Inflammatory macrophage treated with lipopolysaccharide for 1 hour (primary cell): ENCODE measurements at regions not wholly inside any gene's neighbourhood (a gene's known extent, or its start where the extent isn't known, plus 50 kb on each side); places are given as distances from the start of the nearest gene placed in this dataset.
"Not testable (repeated sequence)": the region's sequence is repeated elsewhere in the genome, so short reads cannot be mapped to it uniquely, and the experiment has no call there.

Source experiments
- DNase-seq, 2 donors: peaks; one replicate each; pipeline ENCODE4 v3.0.0-alpha.2; 2020 to 2022

DNA sequence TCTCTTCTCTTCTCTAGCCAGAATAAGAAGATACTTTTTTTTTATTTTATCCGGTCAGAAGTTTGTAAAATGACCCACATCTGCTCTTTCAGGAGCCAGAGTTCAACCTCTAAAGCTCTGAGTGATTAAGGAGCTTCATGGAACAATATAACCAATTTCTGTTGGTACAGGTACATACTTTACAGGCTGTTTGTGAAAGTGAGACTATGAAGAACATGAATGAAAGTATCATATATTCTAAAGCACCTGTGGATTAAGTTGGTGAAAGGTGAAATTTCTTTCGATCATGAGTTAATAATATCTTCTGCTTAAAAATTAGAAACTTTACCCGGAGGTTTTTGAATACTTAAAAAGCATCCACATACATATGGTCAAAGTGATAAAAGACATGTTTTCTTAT is 65.2 kb downstream of the DMRT2 start:
- DNase-seq, result no peak

DNA sequence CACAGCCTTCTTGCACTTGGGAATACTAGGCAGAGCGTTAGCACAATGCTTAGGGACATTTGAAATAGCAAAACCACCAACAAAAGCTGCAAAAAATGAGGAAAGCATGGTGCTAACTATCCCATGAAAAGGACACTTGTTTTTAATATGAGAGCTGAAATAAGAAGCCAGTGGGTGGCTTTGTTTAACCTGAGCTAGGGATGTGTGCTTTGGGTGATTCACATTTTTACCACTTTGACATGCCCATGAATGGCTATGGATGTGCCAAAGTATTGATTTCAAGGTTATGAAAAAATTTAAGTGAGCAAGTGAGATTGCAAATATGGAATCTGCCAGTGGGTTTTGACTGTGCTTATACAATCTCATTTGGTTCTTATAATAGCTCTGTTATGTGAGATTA is 67.3 kb downstream of the DMRT2 start:
- DNase-seq, result no peak

DNA sequence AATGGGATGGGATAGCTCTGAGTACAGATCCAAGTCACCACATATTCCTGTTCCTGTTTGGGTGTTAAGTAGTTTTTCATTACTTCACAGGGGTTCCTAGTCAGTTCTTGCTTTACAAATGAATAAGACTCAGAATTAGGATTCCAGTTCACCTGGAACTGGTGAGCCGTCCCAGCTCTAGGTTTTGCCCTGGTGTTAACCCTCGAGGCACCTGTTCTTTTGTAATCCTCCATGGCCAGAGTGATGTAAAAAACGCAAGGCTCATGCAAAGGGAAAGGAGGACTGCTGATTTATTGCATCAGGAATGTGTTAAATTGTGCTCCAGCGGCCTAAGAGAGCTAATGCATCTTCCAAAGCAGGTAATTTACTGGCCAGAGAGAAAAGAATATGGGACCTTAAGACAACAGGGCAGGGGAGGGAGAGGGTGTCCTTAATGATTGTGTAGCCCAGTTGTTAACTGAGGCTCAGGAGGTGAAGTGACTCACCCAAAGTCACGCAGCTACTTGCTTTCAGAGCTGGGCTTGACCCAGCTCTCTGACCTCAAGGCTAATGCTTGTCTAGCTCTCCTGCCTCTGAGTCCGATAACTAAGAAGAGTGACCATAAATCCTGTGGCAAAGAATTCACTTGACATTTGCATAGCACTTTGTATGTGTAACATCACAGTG is 70.5 kb downstream of the DMRT2 start:
- DNase-seq, result no peak

DNA sequence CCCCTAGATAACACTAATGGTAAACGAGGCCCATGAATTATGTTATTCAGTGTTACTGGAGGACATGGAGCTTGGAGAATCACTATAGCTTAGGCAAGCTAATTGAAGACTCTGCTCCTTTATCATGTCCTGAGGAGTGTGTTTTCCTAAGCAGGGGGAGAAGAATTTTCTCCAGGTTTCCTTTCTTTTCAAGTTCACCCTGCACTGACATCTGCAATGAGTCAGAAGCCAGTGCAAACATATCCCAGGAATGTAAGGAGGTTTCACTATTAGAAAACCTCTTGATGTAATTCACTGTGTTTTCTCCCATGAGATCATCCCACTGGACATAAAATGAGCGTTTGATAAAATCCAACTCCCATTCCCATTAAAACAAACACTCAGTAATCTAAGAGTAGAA is 75.6 kb downstream of the DMRT2 start:
- no peak for DNase-seq

DNA sequence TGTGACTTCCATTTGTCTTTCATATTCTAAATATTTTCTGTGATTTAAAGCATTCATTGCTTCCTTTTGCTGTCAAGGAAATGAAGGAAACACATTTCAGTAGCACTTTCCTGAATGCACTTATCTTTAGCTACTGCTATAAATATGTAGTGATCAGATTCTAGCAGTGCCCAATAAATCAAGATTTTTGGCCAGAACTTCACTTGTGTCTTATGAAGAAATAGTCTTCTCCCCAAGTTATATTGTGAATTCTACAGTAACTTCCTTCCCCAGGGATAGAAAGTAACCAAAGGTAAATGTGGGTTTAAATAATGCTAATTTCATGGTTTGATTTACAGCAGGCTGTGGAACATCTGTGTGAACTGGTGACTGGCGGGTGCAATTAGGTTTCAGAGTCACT is 77.9 kb downstream of the DMRT2 start:
- DNase-seq, result no peak

DNA sequence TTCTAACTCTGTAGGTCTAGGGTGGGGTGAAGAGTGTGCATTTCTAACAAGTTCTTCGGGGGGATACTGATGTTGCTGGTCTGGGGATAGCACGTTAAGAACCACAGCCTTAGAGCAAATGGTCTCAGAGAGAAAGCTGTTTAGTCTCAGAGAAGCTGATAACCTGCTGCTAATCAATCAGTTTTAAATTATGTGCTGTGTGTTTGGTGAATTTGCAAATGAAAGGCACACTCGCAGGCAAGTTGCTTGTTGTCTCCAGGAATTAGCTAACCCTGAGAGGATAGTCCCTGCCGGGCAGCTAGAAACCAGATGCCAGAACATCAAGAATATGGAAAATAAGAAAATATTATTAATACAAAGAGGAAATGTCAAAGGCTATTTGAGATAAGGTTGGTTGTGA is 79.2 kb downstream of the DMRT2 start:
- no peak for DNase-seq

DNA sequence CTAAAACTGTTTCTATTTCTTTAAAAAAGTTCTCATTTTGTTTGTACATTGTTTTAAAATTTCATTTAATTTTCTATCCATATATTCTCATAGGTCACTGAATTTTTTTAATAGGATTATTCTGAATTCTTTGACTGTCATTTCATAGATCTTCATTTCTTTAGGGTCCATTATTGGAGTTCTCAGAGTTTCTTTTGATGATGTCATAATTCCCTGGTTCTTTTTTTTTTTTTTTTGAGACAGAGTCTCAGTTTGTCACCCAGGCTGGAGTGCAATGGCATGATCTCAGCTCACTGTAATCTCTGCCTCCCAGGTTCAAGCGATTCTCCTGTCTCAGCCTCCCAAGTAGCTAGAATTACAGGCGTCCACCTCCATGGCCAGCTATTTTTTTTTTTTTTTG is 89.9 kb downstream of the DMRT2 start:
- no peak for DNase-seq

DNA sequence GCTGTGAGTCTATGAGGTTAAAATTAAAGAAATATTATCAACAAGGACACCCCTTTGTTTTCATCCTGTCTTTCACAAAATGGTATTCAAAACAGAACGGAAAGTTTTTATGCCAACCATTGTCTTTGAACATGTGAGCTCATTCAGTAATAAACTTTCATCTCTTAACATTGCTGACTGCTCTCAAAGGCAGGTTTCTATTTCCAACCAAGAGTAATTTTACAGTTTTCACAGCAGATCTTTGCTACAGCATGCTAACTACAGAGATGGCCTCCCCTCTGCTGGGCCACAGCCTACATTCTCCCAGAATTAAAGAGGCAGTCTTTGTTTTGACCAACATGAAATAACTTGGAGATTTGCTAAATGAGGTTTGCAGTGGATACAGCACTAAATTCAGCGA is 101.5 kb downstream of the DMRT2 start:
- no peak for DNase-seq

DNA sequence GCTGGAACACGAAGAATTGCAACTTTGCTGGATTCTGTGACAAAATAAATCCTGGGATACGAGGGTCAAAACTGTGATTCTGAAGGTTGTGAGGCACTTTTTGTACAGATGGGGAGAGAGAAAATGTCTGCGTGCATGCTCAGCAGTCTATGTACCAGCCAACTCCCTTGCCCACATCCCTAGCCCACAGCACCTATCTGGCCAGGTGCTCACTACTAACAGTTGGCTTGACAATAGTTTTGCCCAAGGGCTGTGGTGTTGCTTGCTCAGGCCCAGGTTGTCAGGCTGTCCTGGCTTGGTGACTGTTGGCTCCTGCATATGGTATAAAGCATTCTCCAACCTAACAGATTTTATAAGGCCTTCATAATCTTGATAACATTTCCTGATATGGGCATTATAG is 102.0 kb downstream of the DMRT2 start:
- DNase-seq, result no peak

DNA sequence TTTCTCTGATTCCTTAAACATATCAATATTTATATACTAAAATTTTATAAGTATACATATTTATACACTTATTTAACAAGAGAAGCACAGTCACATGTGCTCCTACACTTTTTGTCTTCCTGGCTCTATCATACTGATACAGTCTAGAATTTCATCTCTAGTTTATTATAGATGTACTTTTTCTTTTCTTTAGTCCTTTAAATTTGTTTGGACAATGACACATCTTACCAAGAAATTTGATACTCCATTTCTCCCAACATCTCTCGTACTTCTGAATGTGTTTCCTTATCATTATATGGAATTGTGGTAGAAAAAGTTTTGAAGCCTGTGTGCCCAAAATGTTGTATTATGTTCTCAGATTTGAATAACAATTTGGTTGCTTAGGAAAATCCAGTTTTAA is 104.6 kb downstream of the DMRT2 start:
- DNase-seq, result no peak

DNA sequence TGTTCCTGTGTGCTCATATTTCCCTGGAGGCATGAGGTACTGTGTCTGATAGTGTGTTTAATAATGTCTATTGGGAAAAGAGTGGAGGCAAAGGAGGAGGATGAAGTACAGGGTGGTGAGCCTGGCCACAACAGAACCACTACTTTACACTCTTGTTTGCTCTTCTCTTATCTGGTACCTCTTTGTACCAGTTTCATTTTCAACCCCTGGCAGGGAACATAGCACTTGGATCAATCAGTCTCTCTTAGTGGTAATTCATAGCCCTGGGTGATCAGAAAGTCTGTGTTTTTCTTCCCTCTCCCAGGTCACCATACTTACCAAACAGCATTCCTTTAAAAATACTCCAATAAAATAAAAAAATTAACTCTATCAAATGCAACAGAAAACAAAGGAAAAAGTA is 105.4 kb downstream of the DMRT2 start:
- DNase-seq, result no peak

DNA sequence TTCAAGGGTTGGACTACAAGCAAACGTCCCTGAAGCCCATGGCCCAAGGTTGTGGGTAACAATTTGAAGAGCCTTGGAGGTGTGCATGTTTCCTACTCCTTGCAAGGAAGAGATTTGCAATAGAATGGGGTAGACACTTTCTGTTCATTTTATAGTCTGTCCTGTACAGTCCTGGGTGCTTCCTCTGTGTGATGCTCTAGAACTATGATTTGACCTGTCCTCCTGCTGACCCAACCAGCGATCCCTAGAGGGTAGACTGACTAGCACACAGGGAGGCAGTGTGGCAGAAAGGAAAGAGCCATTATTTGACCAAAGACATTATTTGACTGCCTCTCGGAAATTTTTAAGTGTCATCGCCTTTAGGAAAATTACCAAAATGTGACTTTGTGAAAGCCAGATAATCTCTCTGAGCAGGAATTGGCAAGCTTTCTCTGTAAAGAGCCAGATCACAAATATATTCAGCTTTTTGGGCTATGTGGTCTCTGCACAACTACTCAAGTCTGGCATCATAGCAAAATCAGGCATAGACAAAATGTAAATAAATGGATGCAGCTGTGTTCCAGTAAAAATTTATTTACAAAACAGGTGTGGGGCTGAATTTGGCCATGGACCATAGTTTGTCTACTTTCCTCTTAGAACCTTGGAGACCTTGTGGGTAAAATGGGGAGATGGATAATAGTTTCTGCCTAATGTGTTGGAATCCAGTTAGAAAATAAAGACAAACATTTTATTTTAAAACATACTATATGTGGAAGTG is 106.8 kb downstream of the DMRT2 start:
- no peak for DNase-seq

DNA sequence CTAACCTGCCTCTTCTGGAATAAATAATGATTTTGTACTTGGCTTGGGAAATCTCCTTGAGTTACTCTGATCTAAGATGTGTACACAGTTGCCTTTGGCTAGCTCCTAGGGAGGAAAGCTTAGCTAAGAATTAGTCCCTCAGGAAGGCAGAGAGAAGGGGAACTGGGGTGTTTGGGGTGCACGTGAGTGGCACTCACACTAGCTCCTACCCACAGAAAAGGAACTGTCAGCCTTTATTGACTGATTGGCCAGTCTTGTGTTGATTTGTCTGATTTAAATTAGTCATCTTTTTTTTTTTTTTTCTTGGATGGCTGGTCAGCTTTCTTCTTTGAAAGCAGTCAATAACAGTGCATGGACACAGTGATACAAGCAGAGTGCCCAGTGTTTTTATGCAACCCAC is 107.7 kb downstream of the DMRT2 start:
- no peak for DNase-seq

DNA sequence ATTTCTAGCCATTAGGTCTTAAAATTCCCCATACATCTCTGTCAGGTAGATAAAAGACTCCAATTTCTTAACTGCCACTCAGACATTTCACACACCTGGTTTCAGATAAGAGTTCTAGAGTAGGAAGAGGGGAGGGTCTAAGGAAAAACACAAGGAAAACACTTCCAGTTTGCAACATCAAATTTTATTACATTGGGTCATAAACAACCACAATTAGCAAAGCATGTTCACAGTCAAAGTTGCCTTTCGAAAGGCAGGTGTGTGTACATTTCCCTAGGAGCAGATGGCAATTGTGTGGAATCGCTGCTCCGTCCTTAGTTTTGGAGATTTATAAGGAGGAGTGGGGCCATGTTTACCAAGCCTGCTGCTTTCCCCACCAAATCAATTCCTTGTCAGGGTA is 120.8 kb downstream of the DMRT2 start:
- DNase-seq, result no peak

DNA sequence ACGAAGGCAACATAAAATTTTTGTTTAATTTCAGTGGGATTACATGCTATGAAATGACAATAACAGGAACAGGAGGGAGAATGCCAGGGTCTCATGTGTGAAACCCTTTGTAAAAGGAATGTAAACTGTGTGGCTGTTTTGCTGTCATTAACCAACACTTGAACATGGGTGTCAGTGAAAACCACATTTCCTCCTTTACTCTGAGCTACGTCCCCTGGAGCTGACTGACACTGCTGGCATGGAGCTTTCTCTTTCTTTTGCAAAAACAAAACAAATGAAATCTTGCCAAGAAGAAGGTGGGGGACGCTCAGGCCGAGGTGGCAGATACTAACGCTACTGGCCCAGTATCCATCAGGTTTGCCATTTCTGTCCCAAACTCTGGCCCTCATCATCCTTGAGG is 121.4 kb downstream of the DMRT2 start:
- no peak for DNase-seq

DNA sequence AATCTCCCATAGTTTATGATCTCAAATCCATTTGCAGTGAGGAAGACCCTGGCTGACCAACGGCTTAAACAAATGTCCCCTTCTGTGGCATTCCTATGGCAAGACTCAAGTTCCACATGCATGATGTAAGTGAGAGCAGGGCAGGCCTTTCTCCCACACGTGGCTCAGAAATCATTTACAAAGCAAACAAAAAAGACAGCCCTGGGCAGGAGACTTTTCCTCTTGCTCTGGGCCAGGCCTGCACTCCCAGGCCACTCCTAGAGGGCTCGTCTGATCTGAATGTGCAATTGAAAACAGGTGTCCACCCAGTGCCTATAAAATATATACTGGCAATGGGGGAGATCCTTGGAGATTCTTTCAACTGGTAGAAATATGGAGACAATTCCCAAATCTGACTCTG is 123.1 kb downstream of the DMRT2 start:
- DNase-seq, result no peak

DNA sequence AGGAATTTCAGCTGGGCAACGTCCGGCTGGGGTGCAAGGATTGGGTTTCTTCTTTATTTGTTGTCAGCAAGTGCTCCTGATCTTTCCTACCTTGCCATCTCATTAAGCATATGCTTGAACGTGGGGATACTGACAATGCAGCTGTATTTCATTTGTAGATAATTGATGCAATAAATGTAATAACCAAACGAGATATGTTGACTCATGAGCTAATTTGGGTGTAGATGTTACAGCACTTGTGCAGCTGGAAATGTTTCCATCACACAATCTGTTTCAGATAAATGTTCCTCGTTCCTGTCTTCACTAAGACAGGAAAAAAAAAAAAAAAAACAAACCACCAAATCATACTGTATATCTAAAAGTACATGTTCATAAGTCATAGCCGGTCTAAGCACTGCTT is 123.8 kb downstream of the DMRT2 start:
- DNase-seq, result no peak

DNA sequence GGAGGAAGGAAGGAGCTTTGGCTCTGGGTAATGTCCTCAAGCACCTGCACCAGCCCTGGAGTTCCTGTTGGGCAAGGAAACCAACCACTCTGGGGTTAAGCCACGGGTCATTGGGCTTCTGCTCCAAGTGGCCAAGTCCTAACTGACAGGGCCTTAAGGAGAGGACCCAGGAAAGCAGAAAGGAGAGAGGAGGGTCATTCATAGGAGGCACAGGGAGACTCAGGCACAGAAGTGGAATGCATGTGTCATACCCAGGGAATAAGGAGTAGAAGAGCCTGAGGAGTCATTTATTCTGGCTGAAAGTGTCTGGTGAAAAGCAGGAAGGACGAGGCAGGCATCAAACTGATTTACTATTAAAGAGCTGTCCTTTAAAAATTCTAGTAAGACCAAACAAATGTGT is 129.2 kb downstream of the DMRT2 start:
- no peak for DNase-seq

DNA sequence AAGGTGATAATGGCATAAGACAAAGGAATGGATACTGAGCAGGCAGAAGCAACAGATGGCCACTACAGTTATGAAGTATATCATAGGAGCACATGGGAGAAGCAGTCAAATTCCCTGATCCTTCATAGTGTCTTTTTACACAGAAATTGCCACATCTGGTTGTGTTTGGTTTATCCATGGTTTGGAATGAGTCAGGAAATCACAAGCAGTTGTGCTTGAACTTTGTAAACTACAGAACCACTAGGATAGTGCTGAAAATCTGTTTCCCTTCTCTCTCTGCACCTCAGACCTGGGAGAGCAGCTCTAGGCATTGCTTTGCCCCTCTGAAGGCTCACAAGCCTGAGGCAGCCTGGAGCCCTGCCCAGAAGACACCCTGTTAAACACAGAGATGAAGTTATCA is 134.0 kb downstream of the DMRT2 start:
- no peak for DNase-seq

DNA sequence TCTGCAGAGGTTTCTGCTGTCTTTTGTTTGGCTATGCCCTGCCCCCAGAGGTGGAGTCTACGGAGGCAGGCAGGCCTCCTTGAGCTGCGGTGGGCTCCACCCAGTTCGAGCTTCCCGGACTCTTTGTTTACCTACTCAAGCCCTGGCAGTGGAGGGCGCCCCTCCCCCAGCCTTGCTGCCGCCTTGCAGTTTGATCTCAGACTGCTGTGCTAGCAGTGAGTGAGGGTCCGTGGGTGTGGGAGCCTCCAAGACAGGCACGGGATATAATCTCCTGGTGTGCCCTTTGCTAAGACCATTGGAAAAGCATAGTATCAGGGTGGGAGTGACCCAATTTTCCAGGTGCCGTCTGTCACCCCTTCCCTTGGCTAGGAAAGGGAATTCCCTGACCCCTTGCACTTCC is 137.0 kb downstream of the DMRT2 start:
- DNase-seq, result not testable (repeated sequence)

DNA sequence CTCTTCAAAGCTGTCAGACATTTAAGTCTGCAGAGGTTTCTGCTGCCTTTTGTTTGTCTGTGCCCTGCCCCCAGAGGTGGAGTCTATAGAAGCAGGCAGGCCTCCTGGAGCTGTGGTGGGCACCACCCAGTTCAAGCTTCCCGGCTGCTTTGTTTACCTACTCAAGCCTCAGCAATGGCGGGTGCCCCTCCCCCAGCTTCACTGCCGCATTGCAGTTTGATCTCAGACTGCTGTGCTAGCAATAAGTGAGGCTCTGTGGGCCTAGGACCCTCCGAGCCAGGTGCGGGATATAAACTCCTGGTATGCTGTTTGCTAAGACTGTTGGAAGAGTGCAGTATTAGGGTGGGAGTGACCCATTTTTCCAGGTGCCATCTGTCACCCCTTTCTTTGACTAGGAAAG is 145.5 kb downstream of the DMRT2 start:
- not testable (repeated sequence) for DNase-seq

DNA sequence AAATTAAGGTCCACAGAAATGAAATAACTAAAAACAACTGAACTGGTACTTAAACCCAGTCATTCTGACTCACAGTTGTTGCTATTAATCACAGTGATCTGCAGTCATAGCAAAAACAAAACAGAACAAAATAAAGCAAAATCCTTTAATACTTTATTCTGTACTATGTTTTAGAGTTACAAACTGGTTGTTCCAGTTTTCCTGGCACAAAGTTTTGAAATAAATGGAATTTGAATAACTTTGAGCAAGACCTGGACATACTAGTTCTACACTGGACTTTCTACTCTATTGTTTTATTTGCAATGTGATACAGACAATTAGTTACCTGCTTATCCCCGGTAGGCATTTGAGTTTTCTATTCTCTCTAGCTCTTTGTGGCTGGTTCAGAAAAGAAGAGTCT is 147.9 kb downstream of the DMRT2 start:
- DNase-seq, result no peak

DNA sequence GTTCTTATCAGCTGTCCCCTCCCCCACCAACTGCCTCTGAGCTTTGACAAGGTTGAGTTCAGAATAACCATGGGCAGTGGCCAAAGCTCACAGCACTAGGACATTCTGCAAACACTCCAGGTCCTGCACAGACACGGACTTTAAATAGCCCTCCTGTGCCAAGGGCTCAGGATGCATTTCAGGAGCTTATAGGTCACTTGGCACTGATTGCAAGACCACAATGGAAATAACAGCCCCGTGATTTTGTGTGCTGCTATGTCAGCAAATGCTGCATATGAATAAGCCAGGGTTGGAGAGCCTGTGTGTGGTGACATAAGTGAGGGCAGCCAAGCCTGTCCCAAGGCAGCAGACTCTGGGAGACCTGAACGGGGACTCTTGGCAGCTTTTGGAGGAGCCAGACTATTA is 150.7 kb downstream of the DMRT2 start:
- no peak for DNase-seq

DNA sequence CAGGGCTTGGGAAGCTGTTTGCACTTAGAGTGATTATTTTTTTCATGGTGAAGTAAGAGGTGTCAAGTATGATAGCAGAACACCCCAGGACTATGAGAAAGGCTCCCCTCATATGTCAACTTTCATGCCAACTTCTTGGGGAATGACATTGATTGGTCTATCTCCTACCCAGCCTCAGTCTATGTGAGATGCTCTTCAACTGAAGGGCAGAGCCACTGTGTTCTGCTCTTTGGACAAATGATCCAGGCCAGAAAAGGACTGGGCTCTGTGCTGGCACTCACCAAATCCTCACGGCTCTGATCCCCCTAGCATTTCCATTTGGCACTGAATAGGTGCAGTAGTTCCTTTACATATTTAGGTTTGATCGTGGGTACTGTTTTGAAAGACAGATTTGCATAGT is 151.1 kb downstream of the DMRT2 start:
- DNase-seq, result no peak

DNA sequence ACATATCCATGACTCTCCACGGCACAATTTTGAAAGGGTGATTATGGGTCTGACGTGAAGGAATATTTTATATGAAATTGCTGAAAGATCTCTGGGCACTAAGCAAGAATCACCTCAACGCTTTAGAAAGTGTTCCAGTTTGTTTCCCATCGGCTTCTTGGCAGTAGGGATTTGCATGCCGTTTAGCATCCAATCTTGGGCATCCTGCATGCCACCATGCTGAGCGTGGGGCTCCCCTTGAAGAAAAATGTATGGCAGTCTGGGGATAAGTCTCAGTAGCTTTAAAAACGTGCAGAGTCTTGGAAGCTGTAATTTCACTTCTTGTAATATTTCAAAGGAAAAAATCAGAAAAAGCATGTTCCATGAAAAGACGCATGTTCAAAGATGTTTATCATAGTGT is 151.7 kb downstream of the DMRT2 start:
- no peak for DNase-seq
